Breast epithelium (tissue), 3 donors: ENCODE measurements at regions not wholly inside any gene's neighbourhood (a gene's known extent, or its start where the extent isn't known, plus 50 kb on each side); places are given as distances from the start of the nearest gene placed in this dataset.

ENCODE experiments used
- POLR2A ChIP-seq: fragments of 450-650 bp; IDR thresholded peaks from one replicate; pipeline ENCODE4 v1.6.1; 2016; ENCODE audit warnings: antibody characterized with exemption, mild to moderate bottlenecking, moderate library complexity
- POLR2AphosphoS5 ChIP-seq, 3 donors: sonication (generic); formaldehyde crosslinking; IDR thresholded peaks; one replicate each; pipeline ENCODE4 v1.6.1; 2017; ENCODE audit warnings: antibody characterized with exemption in 3 of 3
- TF ChIP-seq, protein P1 (sequence below), 3 donors: fragments of 450-650 bp; IDR thresholded peaks; one replicate each; pipeline ENCODE4 v1.5.1; 2016 to 2017; ENCODE audit warnings: antibody characterized with exemption in 3 of 3, mild to moderate bottlenecking in 3 of 3, moderate library complexity in 3 of 3

DNA sequence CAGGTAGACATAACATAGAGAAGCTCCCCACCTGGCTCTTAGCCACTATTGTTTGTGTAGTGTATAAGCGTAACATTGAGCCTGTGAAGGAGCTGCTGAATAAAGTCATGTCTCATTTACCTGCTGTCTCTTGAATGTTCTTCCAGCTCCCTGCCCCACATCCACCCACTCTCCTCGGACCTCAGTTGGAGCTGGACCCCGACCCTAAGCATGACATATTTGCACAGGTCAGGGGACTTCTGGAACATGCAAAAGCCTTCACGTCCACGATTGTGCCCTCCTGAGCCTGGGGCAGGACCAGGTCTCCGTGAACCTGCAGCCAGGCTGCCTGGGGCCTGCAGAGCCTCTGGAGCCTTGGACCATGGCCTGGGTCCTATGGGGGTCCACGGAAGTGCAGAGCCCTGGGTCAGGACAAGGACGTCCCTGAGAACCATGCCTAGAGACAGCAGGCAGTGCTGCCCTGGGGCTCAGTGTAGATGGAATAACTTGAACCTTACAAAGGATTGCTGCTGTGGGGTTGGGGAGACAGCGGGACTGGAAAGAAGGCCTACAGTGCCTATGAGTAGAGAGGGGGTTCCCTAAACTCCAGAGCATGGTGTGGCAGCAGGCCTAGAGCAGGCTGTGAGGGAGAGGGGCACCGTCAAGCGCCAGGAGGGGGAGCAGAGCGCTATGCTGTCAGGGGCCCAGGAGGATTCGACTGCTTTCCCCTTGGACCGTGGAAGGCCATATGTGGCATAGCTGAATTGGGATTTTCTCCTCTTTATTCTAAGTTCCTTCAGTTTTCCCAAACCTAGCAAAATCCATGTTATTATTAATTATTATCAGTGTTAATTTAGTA lies 99.9 kb upstream of the ZNF236 start:
- no peak for TF ChIP-seq POLR2A
- no peak for TF ChIP-seq POLR2AphosphoS5 (IDR thresholded peaks at IDR 0.05)
- TF ChIP-seq, protein P1, sequence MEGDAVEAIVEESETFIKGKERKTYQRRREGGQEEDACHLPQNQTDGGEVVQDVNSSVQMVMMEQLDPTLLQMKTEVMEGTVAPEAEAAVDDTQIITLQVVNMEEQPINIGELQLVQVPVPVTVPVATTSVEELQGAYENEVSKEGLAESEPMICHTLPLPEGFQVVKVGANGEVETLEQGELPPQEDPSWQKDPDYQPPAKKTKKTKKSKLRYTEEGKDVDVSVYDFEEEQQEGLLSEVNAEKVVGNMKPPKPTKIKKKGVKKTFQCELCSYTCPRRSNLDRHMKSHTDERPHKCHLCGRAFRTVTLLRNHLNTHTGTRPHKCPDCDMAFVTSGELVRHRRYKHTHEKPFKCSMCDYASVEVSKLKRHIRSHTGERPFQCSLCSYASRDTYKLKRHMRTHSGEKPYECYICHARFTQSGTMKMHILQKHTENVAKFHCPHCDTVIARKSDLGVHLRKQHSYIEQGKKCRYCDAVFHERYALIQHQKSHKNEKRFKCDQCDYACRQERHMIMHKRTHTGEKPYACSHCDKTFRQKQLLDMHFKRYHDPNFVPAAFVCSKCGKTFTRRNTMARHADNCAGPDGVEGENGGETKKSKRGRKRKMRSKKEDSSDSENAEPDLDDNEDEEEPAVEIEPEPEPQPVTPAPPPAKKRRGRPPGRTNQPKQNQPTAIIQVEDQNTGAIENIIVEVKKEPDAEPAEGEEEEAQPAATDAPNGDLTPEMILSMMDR (IDR thresholded peaks at IDR 0.05): no peak
